GM06990 (cell line): ENCODE measurements at regions not wholly inside any gene's neighbourhood (a gene's known extent, or its start where the extent isn't known, plus 50 kb on each side); places are given as distances from the start of the nearest gene placed in this dataset.

Experiments used
- DNase-seq: peaks from one replicate; pipeline ENCODE4 v3.0.0-alpha.2; 2011; ENCODE audit not compliant: insufficient read length; ENCODE audit errors: extremely low read depth
- H3K27me3 ChIP-seq: replicated peaks from 2 replicates; pipeline ENCODE4 v1.6.0; 2011; ENCODE audit warnings: low read length; ENCODE audit not compliant: control insufficient read depth, insufficient read depth
- H3K36me3 ChIP-seq: 2 replicates; pipeline ENCODE4 v1.5.1; 2011; ENCODE audit warnings: low read length; ENCODE audit not compliant: control insufficient read depth, insufficient read depth
- H3K4me3 ChIP-seq: replicated peaks from 2 replicates; pipeline ENCODE4 v1.5.1; 2011; ENCODE audit warnings: low read depth, mild to moderate bottlenecking, control low read depth, low read length
- CTCF ChIP-seq: IDR thresholded peaks from 2 replicates; pipeline ENCODE4 v1.5.1; 2011; ENCODE audit warnings: low read length, control low read depth, mild to moderate bottlenecking, inconsistent platforms; ENCODE audit not compliant: insufficient read depth, poor library complexity, severe bottlenecking

- Histone ChIP-seq H3K4me3 (no peak overlapping the region), H3K36me3 (no peaks in the 10 kb centered on the region), H3K27me3 (no peaks in the 10 kb centered on the region)
- no peak for DNase-seq
- no peak for TF ChIP-seq CTCF
Measured at GRCh38 chr6:169035385-169036240, 218.0 kb downstream of the THBS2 start.

GRCh38 chr6:169034516-169035167 lies 219.0 kb downstream of the THBS2 start:
- Histone ChIP-seq H3K36me3 (no peaks in the 10 kb centered on the region), H3K27me3 (no peaks in the 10 kb centered on the region), H3K4me3 (no peak overlapping the region)
- TF ChIP-seq CTCF, result no peak
- no peak for DNase-seq

- TF ChIP-seq CTCF, result no peak
- Histone ChIP-seq H3K27me3 (no peaks in the 10 kb centered on the region), H3K36me3 (no peaks in the 10 kb centered on the region), H3K4me3 (no peak overlapping the region)
- DNase-seq, result no peak
Measured at GRCh38 chr6:169029861-169030260, 223.8 kb downstream of the THBS2 start.

GRCh38 chr6:169028343-169028742 lies 225.3 kb downstream of the THBS2 start:
- no peak for TF ChIP-seq CTCF
- Histone ChIP-seq H3K4me3 (no peak overlapping the region), H3K27me3 (no peaks in the 10 kb centered on the region), H3K36me3 (no peaks in the 10 kb centered on the region)
- no peak for DNase-seq

- Histone ChIP-seq H3K4me3 (no peak overlapping the region), H3K36me3 (no peaks in the 10 kb centered on the region), H3K27me3 (no peaks in the 10 kb centered on the region)
- no peak for TF ChIP-seq CTCF
- no peak for DNase-seq
Measured at GRCh38 chr6:169026175-169026574, 227.5 kb downstream of the THBS2 start.
